GM12878 (cell line): ENCODE measurements at regions not wholly inside any gene's neighbourhood (a gene's known extent, or its start where the extent isn't known, plus 50 kb on each side); places are given as distances from the start of the nearest gene placed in this dataset.

ENCODE experiments used
- ATAC-seq: fragments of 200-7000 bp; cut with Tn5 transposase; 3 replicates; pipeline ENCODE4 v1.9.1; 2020; ENCODE audit warnings: mild to moderate bottlenecking, moderate library complexity
- BruUV-seq: library from RNA; stranded (reverse); fragments of 400-500 nt; replicated peaks from 2 replicates; lab custom pipeline; 2021; lab: Mats Ljungman, UMichigan
- CTCF ChIA-PET: fragments of 300-600 bp; sonication (Branson Sonifier 250); formaldehyde crosslinking; extraction: SDS; loops from one replicate; lab custom pipeline; 2021; ENCODE audit warnings: inconsistent platforms; lab: Yijun Ruan, JAX
- POLR2A ChIA-PET: fragments of 350-600 bp; formaldehyde crosslinking; extraction: SDS; loops from one replicate; lab custom pipeline; 2021; ENCODE audit warnings: inconsistent platforms; lab: Charles Lee
- RAD21 ChIA-PET: fragments of 300-600 bp; sonication (Branson Sonifier 250); formaldehyde crosslinking; loops from one replicate; lab custom pipeline; 2023; ENCODE audit warnings: antibody characterized with exemption; ENCODE audit not compliant: unreplicated experiment; lab: Charles Lee
- SMC1A ChIA-PET: fragments of 300-600 bp; sonication (Branson Sonifier 250); formaldehyde crosslinking; loops from one replicate; lab custom pipeline; 2023; ENCODE audit not compliant: unreplicated experiment, uncharacterized antibody; lab: Charles Lee
- DNase-seq: peaks from one replicate; pipeline ENCODE4 v3.0.0-alpha.2; 2011; ENCODE audit warnings: low read depth, low spot score
- FAIRE-seq: peaks from 3 replicates; lab custom pipeline; 2011; peaks lifted over from hg19 to GRCh38; lab: Jason Lieb, UNC
- H2AFZ ChIP-seq: 2 replicates; pipeline ENCODE4 v1.6.0; 2011; ENCODE audit warnings: low read depth, low read length, control low read depth; ENCODE audit not compliant: control insufficient read depth
- H3K27ac ChIP-seq: 2 replicates; pipeline ENCODE4 v1.5.1; 2011; ENCODE audit warnings: control low read depth; ENCODE audit not compliant: control insufficient read depth, insufficient read depth
- H3K27me3 ChIP-seq, 2 experiments: replicated peaks in 1 of 2; 2 replicates each; pipeline versions ENCODE4 v1.6.0 to v1.6.1; 2011; ENCODE audit warnings: low read length in 1 of 2; ENCODE audit not compliant: control insufficient read depth in 2 of 2, insufficient read depth in 2 of 2
- H3K36me3 ChIP-seq, 2 experiments: 2 replicates each; pipeline ENCODE4 v1.5.1; 2011; ENCODE audit warnings: low read length in 1 of 2; ENCODE audit not compliant: control insufficient read depth in 2 of 2, insufficient read depth in 2 of 2
- H3K4me1 ChIP-seq: 2 replicates; pipeline ENCODE4 v1.6.1; 2011; ENCODE audit warnings: mild to moderate bottlenecking, low read length, moderate library complexity, mixed read lengths; ENCODE audit not compliant: control insufficient read depth, insufficient read depth
- H3K4me2 ChIP-seq: 2 replicates; pipeline ENCODE4 v1.6.0; 2011; ENCODE audit warnings: control low read depth; ENCODE audit not compliant: control insufficient read depth, insufficient read depth
- H3K4me3 ChIP-seq: fragments of 200-600 bp; sonication (generic); 2 replicates; pipeline ENCODE4 v1.5.1; 2016
- H3K79me2 ChIP-seq: 2 replicates; pipeline ENCODE4 v1.6.0; 2011; ENCODE audit warnings: low read length; ENCODE audit not compliant: control insufficient read depth, insufficient read depth
- H3K9ac ChIP-seq: 2 replicates; pipeline ENCODE4 v1.8.0; 2011; ENCODE audit warnings: low read length, control low read depth, mixed read lengths; ENCODE audit not compliant: control insufficient read depth, insufficient read depth
- H3K9me3 ChIP-seq: replicated peaks from 3 replicates; pipeline ENCODE4 v1.5.1; 2011; ENCODE audit warnings: mild to moderate bottlenecking, low read length; ENCODE audit not compliant: control insufficient read depth, insufficient read depth
- H4K20me1 ChIP-seq: 2 replicates; pipeline ENCODE4 v1.6.0; 2011; ENCODE audit not compliant: control insufficient read depth, insufficient read depth
- CEBPB ChIP-seq, 2 experiments: fragments of 150-350 bp in 1 of 2; IDR thresholded peaks; 2 replicates each; pipeline ENCODE4 v1.6.1; 2012 to 2014; ENCODE audit warnings: low read depth in 2 of 2, low read length in 2 of 2, borderline replicate concordance in 1 of 2, inconsistent platforms in 1 of 2
- ESRRA ChIP-seq: IDR thresholded peaks from 2 replicates; pipeline ENCODE4 v1.6.1; 2012; ENCODE audit warnings: mild to moderate bottlenecking, low read length, improper control_type of control experiment
- GABPA ChIP-seq: IDR thresholded peaks from 2 replicates; pipeline ENCODE4 v1.6.1; 2014; ENCODE audit warnings: antibody characterized with exemption, low read depth, mild to moderate bottlenecking, inconsistent platforms
- HCFC1 ChIP-seq: fragments of 150-350 bp; IDR thresholded peaks from 2 replicates; pipeline ENCODE4 v1.6.1; 2014; ENCODE audit warnings: low read length
- KDM1A ChIP-seq: fragments of 200-600 bp; sonication (generic); IDR thresholded peaks from 2 replicates; pipeline ENCODE4 v1.6.1; 2016; ENCODE audit warnings: borderline replicate concordance
- TBL1XR1 ChIP-seq: IDR thresholded peaks from 2 replicates; pipeline ENCODE4 v1.6.1; 2012; ENCODE audit warnings: low read depth, low read length, improper control_type of control experiment
- ZNF217 ChIP-seq: fragments of 450-650 bp; IDR thresholded peaks from 2 replicates; pipeline ENCODE4 v1.6.1; 2017; ENCODE audit warnings: antibody characterized with exemption, mild to moderate bottlenecking
- ZNF384 ChIP-seq: IDR thresholded peaks from 2 replicates; pipeline ENCODE4 v1.6.1; 2012; ENCODE audit warnings: low read depth, mild to moderate bottlenecking, low read length, improper control_type of control experiment, borderline replicate concordance
- WGBS: methylation state at CpG from one replicate; pipeline ENCODE4 v1.1.6; 2016; ENCODE audit warnings: low lambda C conversion rate; ENCODE audit not compliant: insufficient replicate concordance, insufficient coverage; ENCODE audit errors: missing lambda C conversion rate; 5-methylcytosine and 5-hydroxymethylcytosine counted together
- in situ Hi-C: fragments of 300-500 bp; cut with MboI; formaldehyde crosslinking; loops from 9 replicates; pipeline ENCODE4 v1.14.3; 2018; ENCODE audit warnings: mixed read lengths
- intact Hi-C: fragments of 100-400 bp; cut with micrococcal nuclease; formaldehyde crosslinking; loops from one replicate; pipeline ENCODE4 v1.14.2; 2022; ENCODE audit not compliant: unreplicated experiment
- TF ChIP-seq, protein P1 (sequence below): IDR thresholded peaks from 2 replicates; pipeline ENCODE4 v1.6.1; 2011; ENCODE audit warnings: mild to moderate bottlenecking, low read depth, low read length, moderate library complexity; ENCODE audit not compliant: insufficient replicate concordance
- TF ChIP-seq, protein P2 (sequence below): fragments of 450-650 bp; formaldehyde crosslinking; IDR thresholded peaks from 2 replicates; pipeline ENCODE4 v1.4.0; 2020; ENCODE audit warnings: mild to moderate bottlenecking, moderate library complexity
- TF ChIP-seq, protein P3 (sequence below): IDR thresholded peaks from 2 replicates; pipeline ENCODE4 v1.6.1; 2011; ENCODE audit warnings: low read depth, mild to moderate bottlenecking, low read length, moderate library complexity, borderline replicate concordance; ENCODE audit errors: extremely low read depth
- TF ChIP-seq, protein P4 (sequence below): fragments of 450-650 bp; IDR thresholded peaks from 2 replicates; pipeline ENCODE4 v1.6.1; 2017; ENCODE audit warnings: mild to moderate bottlenecking, moderate library complexity
- TF ChIP-seq, protein P5 (sequence below): fragments of 450-650 bp; conservative IDR thresholded peaks from 2 replicates; pipeline ENCODE4 v1.6.1; 2017; ENCODE audit warnings: mild to moderate bottlenecking, moderate library complexity

DNA sequence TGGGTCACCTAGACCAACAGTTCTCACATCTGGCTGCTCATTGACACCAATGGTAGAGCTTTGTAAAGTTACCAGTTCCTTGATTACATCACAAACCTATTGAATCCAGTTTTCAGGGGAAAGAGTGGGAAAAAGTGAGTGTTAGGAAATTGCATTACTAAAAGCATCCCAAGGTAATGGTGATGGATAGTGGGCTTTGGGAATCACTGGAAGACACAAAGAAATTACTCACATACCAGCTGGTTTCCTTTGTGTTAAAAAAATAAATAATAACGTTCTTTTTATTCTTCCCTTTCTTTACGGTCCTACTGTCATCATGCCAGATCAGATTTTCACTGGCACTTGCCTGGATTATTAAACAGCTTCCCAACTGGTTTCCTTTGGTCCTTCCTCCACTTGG, 370.7 kb downstream of the RFPL4B start:
- in situ Hi-C loops: no loop called here
- WGBS: 55% methylated on average over 2 of the region's 2 CpGs
- no peak for FAIRE-seq
- TF ChIP-seq, protein P1, sequence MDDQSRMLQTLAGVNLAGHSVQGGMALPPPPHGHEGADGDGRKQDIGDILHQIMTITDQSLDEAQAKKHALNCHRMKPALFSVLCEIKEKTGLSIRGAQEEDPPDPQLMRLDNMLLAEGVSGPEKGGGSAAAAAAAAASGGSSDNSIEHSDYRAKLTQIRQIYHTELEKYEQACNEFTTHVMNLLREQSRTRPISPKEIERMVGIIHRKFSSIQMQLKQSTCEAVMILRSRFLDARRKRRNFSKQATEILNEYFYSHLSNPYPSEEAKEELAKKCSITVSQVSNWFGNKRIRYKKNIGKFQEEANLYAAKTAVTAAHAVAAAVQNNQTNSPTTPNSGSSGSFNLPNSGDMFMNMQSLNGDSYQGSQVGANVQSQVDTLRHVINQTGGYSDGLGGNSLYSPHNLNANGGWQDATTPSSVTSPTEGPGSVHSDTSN: no peak
- TF ChIP-seq, protein P2, sequence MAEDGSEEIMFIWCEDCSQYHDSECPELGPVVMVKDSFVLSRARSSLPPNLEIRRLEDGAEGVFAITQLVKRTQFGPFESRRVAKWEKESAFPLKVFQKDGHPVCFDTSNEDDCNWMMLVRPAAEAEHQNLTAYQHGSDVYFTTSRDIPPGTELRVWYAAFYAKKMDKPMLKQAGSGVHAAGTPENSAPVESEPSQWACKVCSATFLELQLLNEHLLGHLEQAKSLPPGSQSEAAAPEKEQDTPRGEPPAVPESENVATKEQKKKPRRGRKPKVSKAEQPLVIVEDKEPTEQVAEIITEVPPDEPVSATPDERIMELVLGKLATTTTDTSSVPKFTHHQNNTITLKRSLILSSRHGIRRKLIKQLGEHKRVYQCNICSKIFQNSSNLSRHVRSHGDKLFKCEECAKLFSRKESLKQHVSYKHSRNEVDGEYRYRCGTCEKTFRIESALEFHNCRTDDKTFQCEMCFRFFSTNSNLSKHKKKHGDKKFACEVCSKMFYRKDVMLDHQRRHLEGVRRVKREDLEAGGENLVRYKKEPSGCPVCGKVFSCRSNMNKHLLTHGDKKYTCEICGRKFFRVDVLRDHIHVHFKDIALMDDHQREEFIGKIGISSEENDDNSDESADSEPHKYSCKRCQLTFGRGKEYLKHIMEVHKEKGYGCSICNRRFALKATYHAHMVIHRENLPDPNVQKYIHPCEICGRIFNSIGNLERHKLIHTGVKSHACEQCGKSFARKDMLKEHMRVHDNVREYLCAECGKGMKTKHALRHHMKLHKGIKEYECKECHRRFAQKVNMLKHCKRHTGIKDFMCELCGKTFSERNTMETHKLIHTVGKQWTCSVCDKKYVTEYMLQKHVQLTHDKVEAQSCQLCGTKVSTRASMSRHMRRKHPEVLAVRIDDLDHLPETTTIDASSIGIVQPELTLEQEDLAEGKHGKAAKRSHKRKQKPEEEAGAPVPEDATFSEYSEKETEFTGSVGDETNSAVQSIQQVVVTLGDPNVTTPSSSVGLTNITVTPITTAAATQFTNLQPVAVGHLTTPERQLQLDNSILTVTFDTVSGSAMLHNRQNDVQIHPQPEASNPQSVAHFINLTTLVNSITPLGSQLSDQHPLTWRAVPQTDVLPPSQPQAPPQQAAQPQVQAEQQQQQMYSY (CRISPR knock-in tag): no peak
- TF ChIP-seq, protein P3, sequence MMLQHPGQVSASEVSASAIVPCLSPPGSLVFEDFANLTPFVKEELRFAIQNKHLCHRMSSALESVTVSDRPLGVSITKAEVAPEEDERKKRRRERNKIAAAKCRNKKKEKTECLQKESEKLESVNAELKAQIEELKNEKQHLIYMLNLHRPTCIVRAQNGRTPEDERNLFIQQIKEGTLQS: no peak
- TF ChIP-seq KDM1A (no peak), GABPA (no peak), TBL1XR1 (no peak), CEBPB (IDR thresholded peaks at IDR 0.05; ENCODE audit: borderline replicate concordance in 1 of 2, low read depth in 2 of 2, low read length in 2 of 2) (no peak), HCFC1 (no peak), ZNF384 (no peak), ZNF217 (no peak), ESRRA (no peak)
- TF ChIP-seq, protein P4, sequence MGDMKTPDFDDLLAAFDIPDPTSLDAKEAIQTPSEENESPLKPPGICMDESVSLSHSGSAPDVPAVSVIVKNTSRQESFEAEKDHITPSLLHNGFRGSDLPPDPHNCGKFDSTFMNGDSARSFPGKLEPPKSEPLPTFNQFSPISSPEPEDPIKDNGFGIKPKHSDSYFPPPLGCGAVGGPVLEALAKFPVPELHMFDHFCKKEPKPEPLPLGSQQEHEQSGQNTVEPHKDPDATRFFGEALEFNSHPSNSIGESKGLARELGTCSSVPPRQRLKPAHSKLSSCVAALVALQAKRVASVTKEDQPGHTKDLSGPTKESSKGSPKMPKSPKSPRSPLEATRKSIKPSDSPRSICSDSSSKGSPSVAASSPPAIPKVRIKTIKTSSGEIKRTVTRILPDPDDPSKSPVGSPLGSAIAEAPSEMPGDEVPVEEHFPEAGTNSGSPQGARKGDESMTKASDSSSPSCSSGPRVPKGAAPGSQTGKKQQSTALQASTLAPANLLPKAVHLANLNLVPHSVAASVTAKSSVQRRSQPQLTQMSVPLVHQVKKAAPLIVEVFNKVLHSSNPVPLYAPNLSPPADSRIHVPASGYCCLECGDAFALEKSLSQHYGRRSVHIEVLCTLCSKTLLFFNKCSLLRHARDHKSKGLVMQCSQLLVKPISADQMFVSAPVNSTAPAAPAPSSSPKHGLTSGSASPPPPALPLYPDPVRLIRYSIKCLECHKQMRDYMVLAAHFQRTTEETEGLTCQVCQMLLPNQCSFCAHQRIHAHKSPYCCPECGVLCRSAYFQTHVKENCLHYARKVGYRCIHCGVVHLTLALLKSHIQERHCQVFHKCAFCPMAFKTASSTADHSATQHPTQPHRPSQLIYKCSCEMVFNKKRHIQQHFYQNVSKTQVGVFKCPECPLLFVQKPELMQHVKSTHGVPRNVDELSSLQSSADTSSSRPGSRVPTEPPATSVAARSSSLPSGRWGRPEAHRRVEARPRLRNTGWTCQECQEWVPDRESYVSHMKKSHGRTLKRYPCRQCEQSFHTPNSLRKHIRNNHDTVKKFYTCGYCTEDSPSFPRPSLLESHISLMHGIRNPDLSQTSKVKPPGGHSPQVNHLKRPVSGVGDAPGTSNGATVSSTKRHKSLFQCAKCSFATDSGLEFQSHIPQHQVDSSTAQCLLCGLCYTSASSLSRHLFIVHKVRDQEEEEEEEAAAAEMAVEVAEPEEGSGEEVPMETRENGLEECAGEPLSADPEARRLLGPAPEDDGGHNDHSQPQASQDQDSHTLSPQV: no peak
- TF ChIP-seq, protein P5, sequence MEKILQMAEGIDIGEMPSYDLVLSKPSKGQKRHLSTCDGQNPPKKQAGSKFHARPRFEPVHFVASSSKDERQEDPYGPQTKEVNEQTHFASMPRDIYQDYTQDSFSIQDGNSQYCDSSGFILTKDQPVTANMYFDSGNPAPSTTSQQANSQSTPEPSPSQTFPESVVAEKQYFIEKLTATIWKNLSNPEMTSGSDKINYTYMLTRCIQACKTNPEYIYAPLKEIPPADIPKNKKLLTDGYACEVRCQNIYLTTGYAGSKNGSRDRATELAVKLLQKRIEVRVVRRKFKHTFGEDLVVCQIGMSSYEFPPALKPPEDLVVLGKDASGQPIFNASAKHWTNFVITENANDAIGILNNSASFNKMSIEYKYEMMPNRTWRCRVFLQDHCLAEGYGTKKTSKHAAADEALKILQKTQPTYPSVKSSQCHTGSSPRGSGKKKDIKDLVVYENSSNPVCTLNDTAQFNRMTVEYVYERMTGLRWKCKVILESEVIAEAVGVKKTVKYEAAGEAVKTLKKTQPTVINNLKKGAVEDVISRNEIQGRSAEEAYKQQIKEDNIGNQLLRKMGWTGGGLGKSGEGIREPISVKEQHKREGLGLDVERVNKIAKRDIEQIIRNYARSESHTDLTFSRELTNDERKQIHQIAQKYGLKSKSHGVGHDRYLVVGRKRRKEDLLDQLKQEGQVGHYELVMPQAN: no peak

More for the DNA sequence above, 370.7 kb downstream of the RFPL4B start:
- no peaks in the 10 kb centered on the region for H3K9me3 ChIP-seq
- no peaks in the 10 kb centered on the region for H3K4me1 ChIP-seq
- no peak overlapping the region for H2AFZ ChIP-seq
- DNase-seq: no peak
- H4K20me1 ChIP-seq: no peaks in the 10 kb centered on the region
- intact Hi-C loops: no loop called here
- no peak overlapping the region for H3K9ac ChIP-seq
- ChIA-PET CTCF (interaction anchor here (0.6 kb wide), 1 partner anchor 58 kb away, joined by 3 read pairs; no protein-coding TSS in a partner anchor), POLR2A (interaction anchor here (0.6 kb wide), 1 partner anchor 454 kb away, joined by 7 read pairs; no protein-coding TSS in a partner anchor), RAD21 (no interaction called here), SMC1A (interaction anchor here (0.9 to 1.6 kb wide), 2 partner anchors 19 to 21 kb away, joined by 3 read pairs; no protein-coding TSS in a partner anchor)
- H3K4me3 ChIP-seq: no peak overlapping the region
- ATAC-seq: no peak
- no peaks in the 10 kb centered on the region for H3K36me3 ChIP-seq
- no peak overlapping the region for H3K27ac ChIP-seq
- no TSS peak for BruUV-seq
- no peak overlapping the region for H3K4me2 ChIP-seq
- no peaks in the 10 kb centered on the region for H3K79me2 ChIP-seq
- no peaks in the 10 kb centered on the region for H3K27me3 ChIP-seq
